Keratinocyte (primary cell): ENCODE measurements at regions not wholly inside any gene's neighbourhood (a gene's known extent, or its start where the extent isn't known, plus 50 kb on each side); places are given as distances from the start of the nearest gene placed in this dataset.
"Not testable (repeated sequence)": the region's sequence is repeated elsewhere in the genome, so short reads cannot be mapped to it uniquely, and the experiment has no call there.

Experiments used
- DNase-seq: peaks from one replicate; pipeline ENCODE4 v3.0.0-alpha.2; 2011; ENCODE audit warnings: low read depth, missing footprints, low spot score
- FAIRE-seq: peaks from 2 replicates; lab custom pipeline; 2011; peaks lifted over from hg19 to GRCh38; lab: Jason Lieb, UNC
- H2AFZ ChIP-seq: 2 replicates; pipeline ENCODE4 v1.6.0; 2012; ENCODE audit warnings: low read length, control low read depth, inconsistent platforms; ENCODE audit not compliant: control insufficient read depth
- H3K27ac ChIP-seq: 2 replicates; pipeline ENCODE4 v1.5.1; 2011; ENCODE audit warnings: low read length; ENCODE audit not compliant: control insufficient read depth, insufficient read depth
- H3K27me3 ChIP-seq: 3 replicates; pipeline ENCODE4 v1.6.0; 2011; ENCODE audit warnings: low read length; ENCODE audit not compliant: control insufficient read depth, insufficient read depth; ENCODE audit errors: extremely low read depth
- H3K36me3 ChIP-seq, 2 experiments: 2 replicates in 1 of 2; 3 replicates in 1 of 2; pipeline ENCODE4 v1.5.1; 2011; ENCODE audit warnings: low read length in 2 of 2, mild to moderate bottlenecking in 1 of 2; ENCODE audit not compliant: control insufficient read depth in 2 of 2, insufficient read depth in 2 of 2; ENCODE audit errors: extremely low read depth in 1 of 2
- H3K4me1 ChIP-seq: 3 replicates; pipeline ENCODE4 v1.5.1; 2011; ENCODE audit warnings: low read length; ENCODE audit not compliant: control insufficient read depth, insufficient read depth; ENCODE audit errors: extremely low read depth
- H3K4me2 ChIP-seq: 3 replicates; pipeline ENCODE4 v1.6.0; 2011; ENCODE audit warnings: low read depth, low read length; ENCODE audit not compliant: control insufficient read depth, insufficient read depth; ENCODE audit errors: extremely low read depth
- H3K4me3 ChIP-seq, 3 experiments: fragments of 200-600 bp in 1 of 3; sonication (generic) in 1 of 3; 2 replicates in 2 of 3; 3 replicates in 1 of 3; pipeline ENCODE4 v1.5.1; 2011 to 2016; ENCODE audit warnings: low read length in 3 of 3, mild to moderate bottlenecking in 3 of 3, control low read depth in 2 of 3, inconsistent platforms in 1 of 3, low read depth in 1 of 3, mixed read lengths in 1 of 3, mixed run types in 1 of 3, moderate library complexity in 1 of 3; ENCODE audit not compliant: control insufficient read depth in 2 of 3, insufficient read depth in 2 of 3; ENCODE audit errors: extremely low read depth in 1 of 3
- H3K79me2 ChIP-seq: 2 replicates; pipeline ENCODE4 v1.6.0; 2012; ENCODE audit warnings: low read length; ENCODE audit not compliant: control insufficient read depth, insufficient read depth
- H3K9ac ChIP-seq: 3 replicates; pipeline ENCODE4 v1.6.0; 2011; ENCODE audit warnings: low read length; ENCODE audit not compliant: control insufficient read depth, insufficient read depth; ENCODE audit errors: extremely low read depth
- H3K9me1 ChIP-seq: 3 replicates; pipeline ENCODE4 v1.6.0; 2011; ENCODE audit warnings: low read length; ENCODE audit not compliant: control insufficient read depth, insufficient read depth; ENCODE audit errors: extremely low read depth
- H3K9me3 ChIP-seq: 2 replicates; pipeline ENCODE4 v1.5.1; 2012; ENCODE audit warnings: low read depth, low read length; ENCODE audit not compliant: control insufficient read depth
- H4K20me1 ChIP-seq: 3 replicates; pipeline ENCODE4 v1.6.0; 2011; ENCODE audit warnings: low read length; ENCODE audit not compliant: control insufficient read depth, insufficient read depth; ENCODE audit errors: extremely low read depth
- EZH2 ChIP-seq: IDR thresholded peaks from one replicate; pipeline ENCODE4 v1.6.1; 2012; ENCODE audit warnings: inconsistent platforms, mild to moderate bottlenecking, low read length, moderate library complexity
- dilution Hi-C: fragments of 300-500 bp; cut with MboI; formaldehyde crosslinking; loops from one replicate; pipeline ENCODE4 v1.7.0; 2020; ENCODE audit warnings: low sequenced_read_pairs; ENCODE audit not compliant: extremely low pct_ligation_motif_present
- TF ChIP-seq, protein P1 (sequence below), 3 experiments: IDR thresholded peaks in 1 of 3; conservative IDR thresholded peaks in 1 of 3; optimal IDR thresholded peaks in 1 of 3; 2 replicates in 2 of 3; 3 replicates in 1 of 3; pipeline versions ENCODE3 to v1.5.1; 2011; ENCODE audit warnings: low read length in 3 of 3, mild to moderate bottlenecking in 3 of 3, moderate library complexity in 2 of 3, control low read depth in 1 of 3, inconsistent platforms in 1 of 3; ENCODE audit not compliant: insufficient read depth in 2 of 3; ENCODE audit errors: extremely low read depth in 1 of 3

DNA sequence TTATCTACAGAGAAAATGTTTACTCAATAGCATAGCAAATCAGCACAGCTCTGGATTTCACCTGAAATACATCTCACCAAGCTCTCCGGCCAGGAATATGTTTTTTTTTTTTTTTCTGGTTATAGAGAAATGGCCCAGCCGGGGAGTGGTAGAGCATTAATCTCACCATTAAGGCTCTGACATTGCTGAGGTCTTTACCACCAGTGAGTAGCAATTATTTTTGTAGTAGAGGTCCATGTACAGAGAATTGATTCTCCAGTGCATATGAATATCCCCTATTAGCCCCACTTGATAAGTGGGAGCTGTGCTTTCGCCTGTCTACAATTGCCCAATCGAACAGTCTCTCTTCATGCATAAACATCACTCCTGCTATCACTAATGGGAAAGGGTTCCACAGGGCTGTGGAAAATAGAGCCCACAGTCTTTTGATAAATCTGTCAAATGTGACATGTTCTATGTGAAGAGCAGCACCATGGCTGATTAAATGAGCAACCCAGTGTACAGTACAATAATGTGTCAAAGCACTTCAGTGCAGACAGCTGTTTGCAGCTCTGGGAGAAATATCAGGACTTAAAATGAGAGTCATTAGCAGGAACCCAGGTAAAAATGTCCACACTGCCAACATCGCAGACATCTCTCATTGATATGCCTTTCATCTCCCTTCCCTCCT lies 227.1 kb upstream of the ID4 start:
- no peaks in the 10 kb centered on the region for H3K9me3 ChIP-seq
- peaks cover 3% of the 10 kb centered on the region for H3K27me3 ChIP-seq
- no peaks in the 10 kb centered on the region for H3K79me2 ChIP-seq
- no peak for FAIRE-seq
- H3K4me3 ChIP-seq: no peak overlapping the region
- H3K9me1 ChIP-seq: no peaks in the 10 kb centered on the region
- H3K4me1 ChIP-seq: no peaks in the 10 kb centered on the region
- no peaks in the 10 kb centered on the region for H4K20me1 ChIP-seq
- TF ChIP-seq, protein P1, sequence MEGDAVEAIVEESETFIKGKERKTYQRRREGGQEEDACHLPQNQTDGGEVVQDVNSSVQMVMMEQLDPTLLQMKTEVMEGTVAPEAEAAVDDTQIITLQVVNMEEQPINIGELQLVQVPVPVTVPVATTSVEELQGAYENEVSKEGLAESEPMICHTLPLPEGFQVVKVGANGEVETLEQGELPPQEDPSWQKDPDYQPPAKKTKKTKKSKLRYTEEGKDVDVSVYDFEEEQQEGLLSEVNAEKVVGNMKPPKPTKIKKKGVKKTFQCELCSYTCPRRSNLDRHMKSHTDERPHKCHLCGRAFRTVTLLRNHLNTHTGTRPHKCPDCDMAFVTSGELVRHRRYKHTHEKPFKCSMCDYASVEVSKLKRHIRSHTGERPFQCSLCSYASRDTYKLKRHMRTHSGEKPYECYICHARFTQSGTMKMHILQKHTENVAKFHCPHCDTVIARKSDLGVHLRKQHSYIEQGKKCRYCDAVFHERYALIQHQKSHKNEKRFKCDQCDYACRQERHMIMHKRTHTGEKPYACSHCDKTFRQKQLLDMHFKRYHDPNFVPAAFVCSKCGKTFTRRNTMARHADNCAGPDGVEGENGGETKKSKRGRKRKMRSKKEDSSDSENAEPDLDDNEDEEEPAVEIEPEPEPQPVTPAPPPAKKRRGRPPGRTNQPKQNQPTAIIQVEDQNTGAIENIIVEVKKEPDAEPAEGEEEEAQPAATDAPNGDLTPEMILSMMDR (optimal IDR thresholded peaks at IDR 0.05 in 1 of 3, IDR thresholded peaks at IDR 0.05 in 1 of 3, conservative IDR thresholded peaks at IDR 0.05 in 1 of 3; ENCODE audit: extremely low read depth in 1 of 3, insufficient read depth in 2 of 3, low read length in 3 of 3): no peak
- TF ChIP-seq EZH2: no peak
- no peak overlapping the region for H3K27ac ChIP-seq
- dilution Hi-C loops: no loop called here
- no peak overlapping the region for H2AFZ ChIP-seq
- H3K36me3 ChIP-seq: no peaks in the 10 kb centered on the region
- no peak overlapping the region for H3K4me2 ChIP-seq
- no peak overlapping the region for H3K9ac ChIP-seq
- no peak for DNase-seq

DNA sequence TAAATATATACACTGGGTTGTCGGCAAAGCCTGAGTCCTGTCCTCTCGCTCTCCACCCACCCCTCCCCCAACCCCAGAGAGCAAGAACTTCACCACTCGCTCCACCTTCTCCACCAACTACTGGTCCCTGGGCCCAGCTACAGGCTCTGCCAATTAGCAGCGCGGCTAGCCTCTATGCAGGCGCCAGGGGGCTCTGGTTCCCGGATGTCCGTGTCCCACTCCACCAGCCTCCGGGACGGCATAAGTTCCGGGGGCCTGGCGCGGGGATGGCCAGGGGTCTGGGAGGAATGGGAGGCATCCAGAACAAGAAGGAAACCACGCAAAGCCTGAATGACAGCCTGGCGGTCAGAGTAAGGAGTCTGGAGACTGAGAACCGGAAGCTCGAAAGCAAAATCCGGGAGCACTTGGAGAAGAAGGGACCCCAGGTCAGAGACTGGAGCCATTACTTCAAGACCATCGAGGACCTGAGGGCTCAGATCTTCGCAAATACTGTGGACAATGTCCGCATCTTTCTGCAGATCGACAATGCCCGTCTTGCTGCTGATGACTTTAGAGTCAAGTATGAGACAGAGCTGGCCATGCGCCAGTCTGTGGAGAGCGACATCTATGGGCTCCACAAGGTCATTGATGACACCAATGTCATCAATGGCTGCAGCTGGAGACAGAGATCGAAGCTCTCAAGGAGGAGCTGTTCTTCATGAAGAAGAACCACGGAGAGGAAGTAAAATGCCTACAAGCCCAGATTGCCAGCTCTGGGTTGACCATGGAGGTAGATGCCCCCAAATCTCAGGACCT lies 224.3 kb upstream of the ID4 start:
- H3K4me1 ChIP-seq, H3K9me3 ChIP-seq, H2AFZ ChIP-seq, H3K4me3 ChIP-seq, H3K27ac ChIP-seq, H3K79me2 ChIP-seq, dilution Hi-C loops, H3K36me3 ChIP-seq, FAIRE-seq, DNase-seq, H3K9ac ChIP-seq, H4K20me1 ChIP-seq, H3K9me1 ChIP-seq, H3K4me2 ChIP-seq, H3K27me3 ChIP-seq: not testable (repeated sequence)
